GM12878 (cell line): ENCODE measurements at regions not wholly inside any gene's neighbourhood (a gene's known extent, or its start where the extent isn't known, plus 50 kb on each side); places are given as distances from the start of the nearest gene placed in this dataset.
"Not testable (repeated sequence)": the region's sequence is repeated elsewhere in the genome, so short reads cannot be mapped to it uniquely, and the experiment has no call there.

Experiments used
- BCL3 ChIP-seq: IDR thresholded peaks from 2 replicates; pipeline ENCODE4 v1.6.1; 2011; ENCODE audit warnings: borderline replicate concordance, low read depth, mild to moderate bottlenecking, moderate library complexity, low read length; ENCODE audit not compliant: insufficient read depth, poor library complexity, severe bottlenecking
- EGR1 ChIP-seq, 2 experiments: IDR thresholded peaks; 1 replicate in 1 of 2; 2 replicates in 1 of 2; pipeline ENCODE4 v1.6.1; 2011 to 2012; ENCODE audit warnings: low read depth in 2 of 2, low read length in 2 of 2, borderline replicate concordance in 1 of 2, mild to moderate bottlenecking in 1 of 2, moderate library complexity in 1 of 2
- MAX ChIP-seq: IDR thresholded peaks from 2 replicates; pipeline ENCODE4 v1.6.1; 2012; ENCODE audit warnings: low read depth, low read length, improper control_type of control experiment
- POLR2A ChIP-seq: IDR thresholded peaks from 2 replicates; pipeline ENCODE4 v1.6.1; 2011; ENCODE audit warnings: low read depth, mild to moderate bottlenecking, low read length
- RCOR1 ChIP-seq: conservative IDR thresholded peaks from 2 replicates; pipeline ENCODE4 v1.6.1; 2012; ENCODE audit warnings: low read depth, low read length, improper control_type of control experiment
- SIN3A ChIP-seq: IDR thresholded peaks from 2 replicates; pipeline ENCODE4 v1.6.1; 2012; ENCODE audit warnings: low read depth, low read length, improper control_type of control experiment
- SMAD5 ChIP-seq: IDR thresholded peaks from 2 replicates; pipeline ENCODE4 v1.6.1; 2016; ENCODE audit warnings: antibody characterized with exemption, low read depth
- ZBTB33 ChIP-seq: fragments of 450-650 bp; IDR thresholded peaks from 2 replicates; pipeline ENCODE4 v1.6.1; 2017; ENCODE audit warnings: mild to moderate bottlenecking

- TF ChIP-seq SIN3A; BCL3; SMAD5; EGR1 (IDR thresholded peaks at IDR 0.05; ENCODE audit: borderline replicate concordance in 1 of 2, low read depth in 2 of 2, low read length in 2 of 2); ZBTB33; POLR2A; MAX; RCOR1: not testable (repeated sequence)
These were observed 543.8 kb upstream of the HTR2C start for GRCh38 chrX:114040111-114040510.
